CD4-positive, alpha-beta T cell treated with Interleukin-4 for 1 hour (primary cell): ENCODE measurements at regions not wholly inside any gene's neighbourhood (a gene's known extent, or its start where the extent isn't known, plus 50 kb on each side); places are given as distances from the start of the nearest gene placed in this dataset.
"Not testable (repeated sequence)": the region's sequence is repeated elsewhere in the genome, so short reads cannot be mapped to it uniquely, and the experiment has no call there.

Experiments used
- DNase-seq, 2 donors: peaks; one replicate each; pipeline ENCODE4 v3.0.0-alpha.2; 2020 to 2022

GRCh38 chr11:92168936-92169335 lies 55.7 kb upstream of the FAT3 start:
- DNase-seq = no peak

GRCh38 chr11:92167571-92167970 lies 57.0 kb upstream of the FAT3 start:
- no peak for DNase-seq

GRCh38 chr11:92166335-92166734 lies 58.3 kb upstream of the FAT3 start:
- no peak for DNase-seq

GRCh38 chr11:92163879-92164278 lies 60.7 kb upstream of the FAT3 start:
- DNase-seq = no peak

GRCh38 chr11:92162776-92163175 lies 61.8 kb upstream of the FAT3 start:
- DNase-seq = no peak

- DNase-seq = no peak
Observed at GRCh38 chr11:92159931-92160330, 64.7 kb upstream of the FAT3 start.

- not testable (repeated sequence) for DNase-seq
Observed at GRCh38 chr11:92157390-92157789, 67.2 kb upstream of the FAT3 start.

- no peak for DNase-seq
Observed at GRCh38 chr11:92154611-92155010, 70.0 kb upstream of the FAT3 start.

- no peak for DNase-seq
Observed at GRCh38 chr11:92154110-92154509, 70.5 kb upstream of the FAT3 start.

GRCh38 chr11:92153542-92153941 lies 71.1 kb upstream of the FAT3 start:
- DNase-seq = no peak

- DNase-seq = no peak
Observed at GRCh38 chr11:92152245-92152644, 72.4 kb upstream of the FAT3 start.

GRCh38 chr11:92149996-92150395 lies 74.6 kb upstream of the FAT3 start:
- no peak for DNase-seq

GRCh38 chr11:92141725-92142124 lies 82.9 kb upstream of the FAT3 start:
- DNase-seq = no peak

GRCh38 chr11:92141159-92141558 lies 83.5 kb upstream of the FAT3 start:
- DNase-seq = no peak

- no peak for DNase-seq
Observed at GRCh38 chr11:92140021-92140420, 84.6 kb upstream of the FAT3 start.

GRCh38 chr11:92138296-92138695 lies 86.3 kb upstream of the FAT3 start:
- no peak for DNase-seq

GRCh38 chr11:92137747-92138146 lies 86.9 kb upstream of the FAT3 start:
- DNase-seq = no peak

GRCh38 chr11:92136797-92137196 lies 87.8 kb upstream of the FAT3 start:
- DNase-seq = no peak

GRCh38 chr11:92131289-92131865 lies 93.2 kb upstream of the FAT3 start:
- no peak for DNase-seq

- no peak for DNase-seq
Observed at GRCh38 chr11:92130421-92130831, 94.2 kb upstream of the FAT3 start.

- no peak for DNase-seq
Observed at GRCh38 chr11:92129811-92130210, 94.8 kb upstream of the FAT3 start.

- DNase-seq = no peak
Observed at GRCh38 chr11:92128026-92128425, 96.6 kb upstream of the FAT3 start.

- DNase-seq = no peak
Observed at GRCh38 chr11:92125321-92125720, 99.3 kb upstream of the FAT3 start.

- DNase-seq = no peak
Observed at GRCh38 chr11:92123540-92123939, 101.1 kb upstream of the FAT3 start.

GRCh38 chr11:92122561-92122960 lies 102.1 kb upstream of the FAT3 start:
- DNase-seq = no peak

GRCh38 chr11:92111287-92111686 lies 113.3 kb upstream of the FAT3 start:
- no peak for DNase-seq
